Retinal pigment epithelial cell (primary cell): ENCODE measurements at regions not wholly inside any gene's neighbourhood (a gene's known extent, or its start where the extent isn't known, plus 50 kb on each side); places are given as distances from the start of the nearest gene placed in this dataset.

Source experiments
- DNase-seq: peaks from one replicate; pipeline ENCODE4 v3.0.0-alpha.2; 2010; ENCODE audit warnings: low read depth
- H3K4me3 ChIP-seq: 2 replicates; pipeline ENCODE4 v1.5.1; 2011; ENCODE audit warnings: mild to moderate bottlenecking, low read length, control low read depth, moderate library complexity
- TF ChIP-seq, protein P1 (sequence below): conservative IDR thresholded peaks from 2 replicates; pipeline ENCODE4 v1.5.1; 2011; ENCODE audit warnings: low read depth, low read length, control low read depth, inconsistent platforms

DNA sequence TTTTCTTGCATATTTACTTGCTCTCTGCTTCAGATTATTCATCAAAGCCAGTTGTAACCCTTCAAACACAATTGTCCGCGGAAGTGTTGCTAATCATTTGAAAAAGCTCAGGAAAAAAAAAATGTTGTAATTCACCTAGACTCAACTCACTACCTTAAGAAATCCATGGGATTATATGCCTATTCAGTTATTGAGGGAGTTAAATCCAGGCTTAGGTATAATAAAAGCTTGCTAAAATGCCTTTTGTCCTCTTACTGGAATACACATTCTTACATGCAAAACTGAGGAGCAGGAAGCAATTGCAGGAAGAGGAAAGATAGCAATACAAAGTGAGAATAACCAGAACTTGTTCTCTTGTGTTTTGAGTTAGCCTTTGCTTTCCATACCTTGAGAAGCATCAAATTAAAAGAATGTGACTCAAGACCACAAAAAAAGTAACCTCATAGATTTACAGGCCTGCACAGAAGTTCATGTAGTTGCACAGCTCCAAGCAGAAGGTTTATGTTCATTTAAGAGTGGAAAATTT lies 91.4 kb upstream of the FAM241A start:
- TF ChIP-seq, protein P1, sequence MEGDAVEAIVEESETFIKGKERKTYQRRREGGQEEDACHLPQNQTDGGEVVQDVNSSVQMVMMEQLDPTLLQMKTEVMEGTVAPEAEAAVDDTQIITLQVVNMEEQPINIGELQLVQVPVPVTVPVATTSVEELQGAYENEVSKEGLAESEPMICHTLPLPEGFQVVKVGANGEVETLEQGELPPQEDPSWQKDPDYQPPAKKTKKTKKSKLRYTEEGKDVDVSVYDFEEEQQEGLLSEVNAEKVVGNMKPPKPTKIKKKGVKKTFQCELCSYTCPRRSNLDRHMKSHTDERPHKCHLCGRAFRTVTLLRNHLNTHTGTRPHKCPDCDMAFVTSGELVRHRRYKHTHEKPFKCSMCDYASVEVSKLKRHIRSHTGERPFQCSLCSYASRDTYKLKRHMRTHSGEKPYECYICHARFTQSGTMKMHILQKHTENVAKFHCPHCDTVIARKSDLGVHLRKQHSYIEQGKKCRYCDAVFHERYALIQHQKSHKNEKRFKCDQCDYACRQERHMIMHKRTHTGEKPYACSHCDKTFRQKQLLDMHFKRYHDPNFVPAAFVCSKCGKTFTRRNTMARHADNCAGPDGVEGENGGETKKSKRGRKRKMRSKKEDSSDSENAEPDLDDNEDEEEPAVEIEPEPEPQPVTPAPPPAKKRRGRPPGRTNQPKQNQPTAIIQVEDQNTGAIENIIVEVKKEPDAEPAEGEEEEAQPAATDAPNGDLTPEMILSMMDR, result no peak
- DNase-seq, result no peak
- H3K4me3 ChIP-seq, result no peak overlapping the region

DNA sequence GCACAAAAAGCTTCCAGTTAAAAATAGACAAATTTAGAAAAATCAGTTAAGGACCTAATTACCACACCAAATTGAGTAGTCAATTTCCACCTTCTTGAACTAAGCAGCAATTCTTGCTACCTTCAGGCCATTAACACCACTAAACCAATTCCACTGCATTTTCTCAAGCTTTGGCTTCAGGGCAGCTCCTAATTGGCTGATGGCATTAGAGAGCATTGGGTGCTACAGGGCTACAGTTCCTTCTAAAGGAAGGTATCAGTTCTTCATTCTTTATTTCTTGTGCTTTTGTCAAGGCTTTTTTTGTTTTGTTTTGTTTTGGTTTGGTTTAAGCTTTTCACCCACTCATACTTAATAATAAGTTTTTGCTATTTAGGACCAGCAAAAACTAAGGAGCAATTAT lies 90.2 kb upstream of the FAM241A start:
- TF ChIP-seq, protein P1, result no peak
- no peak overlapping the region for H3K4me3 ChIP-seq
- no peak for DNase-seq

DNA sequence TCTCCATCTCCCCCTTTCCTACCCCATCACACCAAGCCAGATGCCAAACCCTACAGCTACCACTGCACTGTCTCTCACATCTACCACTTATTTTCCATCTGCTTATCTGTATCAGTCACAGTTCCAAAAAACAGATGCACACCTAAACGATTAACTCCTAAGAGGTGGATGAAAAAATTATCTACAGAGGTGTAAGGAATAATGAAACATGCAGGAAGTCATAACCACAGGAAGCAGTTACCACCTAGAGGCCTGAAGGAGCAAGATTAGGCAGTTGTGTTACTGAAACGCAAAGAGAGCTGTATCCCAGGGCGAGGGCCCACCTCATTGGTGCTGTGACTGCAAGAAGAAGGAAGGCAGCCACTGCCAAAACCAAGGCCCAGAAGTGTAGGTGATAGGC lies 87.8 kb upstream of the FAM241A start:
- no peak overlapping the region for H3K4me3 ChIP-seq
- no peak for DNase-seq
- TF ChIP-seq, protein P1, result no peak

DNA sequence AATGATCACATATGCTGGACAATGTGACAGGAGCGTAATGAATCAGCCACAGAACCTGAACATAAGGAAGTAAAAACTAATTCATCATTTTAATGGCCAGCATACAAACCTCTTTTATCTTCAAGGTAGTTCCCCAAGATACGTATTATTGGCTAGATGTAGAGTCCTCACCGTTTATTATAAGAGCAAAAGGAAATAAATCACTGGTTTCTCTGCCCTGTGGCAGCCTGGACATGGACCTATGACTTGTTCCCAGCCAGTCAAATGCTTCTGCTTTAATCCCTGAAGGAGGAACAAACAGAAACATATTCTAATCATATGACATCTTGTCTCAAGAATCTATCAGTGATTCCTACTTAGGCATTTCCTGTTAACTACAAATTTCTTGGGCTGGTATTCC lies 86.8 kb upstream of the FAM241A start:
- TF ChIP-seq, protein P1, result no peak
- no peak overlapping the region for H3K4me3 ChIP-seq

DNA sequence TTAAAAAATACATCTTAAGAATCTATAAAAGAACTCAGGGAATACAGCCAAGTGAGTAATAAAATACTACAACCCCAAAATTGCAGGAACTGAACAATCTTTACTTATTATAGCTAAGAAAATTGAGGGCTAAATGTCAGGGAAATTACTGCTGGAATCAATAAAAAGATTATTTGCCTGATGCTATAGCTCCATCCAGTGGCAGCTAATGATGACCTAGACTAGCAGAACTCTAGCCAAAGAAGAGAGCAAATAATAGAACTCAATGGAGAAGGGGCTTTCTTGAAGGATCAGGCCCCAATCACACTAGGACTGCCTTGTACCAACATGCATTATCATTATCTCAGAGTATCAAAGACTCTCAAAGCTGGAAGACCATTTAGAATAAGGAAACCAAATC lies 85.0 kb upstream of the FAM241A start:
- no peak for DNase-seq
- H3K4me3 ChIP-seq, result no peak overlapping the region
- TF ChIP-seq, protein P1, result peak; percentile 79

More for the DNA sequence above, 86.8 kb upstream of the FAM241A start:
- peak; percentile 19 for DNase-seq

DNA sequence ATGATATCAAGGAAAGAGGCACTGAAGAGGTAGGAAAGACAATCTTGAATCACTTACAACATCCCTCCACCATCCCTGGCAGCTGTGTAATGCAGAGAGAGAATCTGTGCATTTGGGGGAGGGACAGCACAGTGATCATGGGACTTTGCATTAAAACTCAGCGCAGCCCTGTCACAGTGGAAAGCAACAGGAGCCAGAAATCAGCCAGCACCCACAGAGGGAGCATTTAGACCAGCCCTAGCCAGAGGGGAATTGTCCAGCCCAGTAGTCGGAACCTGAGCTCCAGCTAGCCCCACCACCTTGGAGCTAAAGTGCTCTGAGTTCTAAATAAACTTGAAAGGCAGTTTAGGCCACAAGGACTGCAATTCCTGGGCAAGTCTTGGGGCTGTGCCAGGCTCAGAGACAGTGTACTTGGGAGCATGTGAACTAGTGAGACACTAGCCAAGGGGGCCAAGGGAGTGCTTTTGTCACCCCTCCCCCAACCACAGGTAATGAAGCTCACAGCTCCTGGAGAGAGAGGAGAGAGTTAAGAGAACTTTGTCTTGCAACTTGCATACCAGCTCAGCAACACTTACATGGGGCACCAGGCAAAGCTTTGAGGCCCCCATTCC lies 83.9 kb upstream of the FAM241A start:
- no peak for DNase-seq
- no peak overlapping the region for H3K4me3 ChIP-seq
- TF ChIP-seq, protein P1, result no peak

DNA sequence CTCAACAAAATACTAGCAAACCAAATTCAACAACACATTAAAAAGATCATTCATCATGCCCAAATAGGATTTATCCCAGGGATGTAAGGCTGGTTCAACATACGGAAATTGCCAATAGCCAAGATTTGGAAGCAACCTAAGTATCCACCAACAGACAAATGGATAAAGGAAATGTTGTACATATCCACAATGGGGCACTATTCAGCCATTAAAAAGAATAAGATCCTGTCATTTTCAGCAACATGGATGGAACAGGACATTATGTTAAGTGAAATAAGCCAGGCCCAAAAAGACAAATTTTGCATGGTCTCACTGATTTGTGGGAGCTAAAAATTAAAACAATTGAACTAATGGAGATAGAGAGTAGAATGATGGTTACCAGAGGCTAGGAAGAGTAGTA lies 82.0 kb upstream of the FAM241A start:
- no peak for DNase-seq
- TF ChIP-seq, protein P1, result no peak
- H3K4me3 ChIP-seq, result no peak overlapping the region
